IgD-negative memory B cell (primary cell): ENCODE measurements at regions not wholly inside any gene's neighbourhood (a gene's known extent, or its start where the extent isn't known, plus 50 kb on each side); places are given as distances from the start of the nearest gene placed in this dataset.
"Not testable (repeated sequence)": the region's sequence is repeated elsewhere in the genome, so short reads cannot be mapped to it uniquely, and the experiment has no call there.

Experiments used
- H3K27ac Mint-ChIP-seq, 3 donors: one replicate each; pipeline ENCODE4 v1.8.0; 2020 to 2022; ENCODE audit warnings: mild to moderate bottlenecking in 3 of 3, mixed read lengths in 3 of 3, moderate library complexity in 1 of 3
- H3K27me3 Mint-ChIP-seq: one replicate; pipeline ENCODE4 v1.8.0; 2021; ENCODE audit warnings: mixed read lengths
- H3K36me3 Mint-ChIP-seq: one replicate; pipeline ENCODE4 v1.8.0; 2020; ENCODE audit warnings: mild to moderate bottlenecking, mixed read lengths
- H3K4me1 Mint-ChIP-seq, 3 donors: one replicate each; pipeline ENCODE4 v1.8.0; 2020 to 2022; ENCODE audit warnings: mixed read lengths in 3 of 3, mild to moderate bottlenecking in 1 of 3
- H3K4me3 Mint-ChIP-seq, 4 donors: one replicate each; pipeline ENCODE4 v1.8.0; 2020 to 2022; ENCODE audit warnings: mild to moderate bottlenecking in 4 of 4, mixed read lengths in 4 of 4, moderate library complexity in 3 of 4
- H3K9me3 Mint-ChIP-seq, 3 donors: one replicate each; pipeline ENCODE4 v1.8.0; 2020 to 2021; ENCODE audit warnings: mixed read lengths in 3 of 3, mild to moderate bottlenecking in 1 of 3

- Mint-ChIP-seq H3K4me3 (no peak overlapping the region), H3K27me3 (no peaks in the 10 kb centered on the region), H3K4me1 (peaks cover 14 to 18% (median 15%) of the 10 kb centered on the region in 3 donors), H3K27ac (no peak overlapping the region), H3K9me3 (peaks cover 0 to under 1% (median 0%) of the 10 kb centered on the region in 3 donors), H3K36me3 (no peaks in the 10 kb centered on the region)
These were observed 110.8 kb downstream of the TDRD15 start for GRCh38 chr2:21234464-21235120.

GRCh38 chr2:21239749-21240148, 116.0 kb downstream of the TDRD15 start:
- not testable (repeated sequence) for H3K4me3 Mint-ChIP-seq, H3K27me3 Mint-ChIP-seq, H3K9me3 Mint-ChIP-seq, H3K27ac Mint-ChIP-seq, H3K4me1 Mint-ChIP-seq, H3K36me3 Mint-ChIP-seq

- peaks cover 2 to 6% (median 3%) of the 10 kb centered on the region in 3 donors for H3K9me3 Mint-ChIP-seq
- no peak overlapping the region for H3K27ac Mint-ChIP-seq
- peaks cover 1% of the 10 kb centered on the region for H3K27me3 Mint-ChIP-seq
- H3K4me1 Mint-ChIP-seq: peaks cover 0 to 2% (median 0%) of the 10 kb centered on the region in 3 donors
- no peak overlapping the region for H3K4me3 Mint-ChIP-seq
- H3K36me3 Mint-ChIP-seq: no peaks in the 10 kb centered on the region
These were observed 120.4 kb downstream of the TDRD15 start for GRCh38 chr2:21244161-21244560.

- H3K27me3 Mint-ChIP-seq: no peaks in the 10 kb centered on the region
- peaks cover 0 to 2% (median 0%) of the 10 kb centered on the region in 3 donors for H3K4me1 Mint-ChIP-seq
- no peaks in the 10 kb centered on the region for H3K36me3 Mint-ChIP-seq
- no peak overlapping the region for H3K4me3 Mint-ChIP-seq
- H3K9me3 Mint-ChIP-seq: peaks cover 0 to 6% (median 0%) of the 10 kb centered on the region in 3 donors
- no peak overlapping the region for H3K27ac Mint-ChIP-seq
These were observed 121.8 kb downstream of the TDRD15 start for GRCh38 chr2:21245565-21245964.

- no peaks in the 10 kb centered on the region for H3K36me3 Mint-ChIP-seq
- no peak overlapping the region for H3K4me3 Mint-ChIP-seq
- no peaks in the 10 kb centered on the region for H3K27me3 Mint-ChIP-seq
- peaks cover 0 to 2% (median 0%) of the 10 kb centered on the region in 3 donors for H3K9me3 Mint-ChIP-seq
- H3K27ac Mint-ChIP-seq: no peak overlapping the region
- no peaks in the 10 kb centered on the region for H3K4me1 Mint-ChIP-seq
These were observed 125.6 kb downstream of the TDRD15 start for GRCh38 chr2:21249367-21249766.

GRCh38 chr2:21250673-21251072, 126.9 kb downstream of the TDRD15 start:
- Mint-ChIP-seq H3K27me3 (no peaks in the 10 kb centered on the region), H3K27ac (no peak overlapping the region), H3K9me3 (peaks cover 0 to 2% (median 0%) of the 10 kb centered on the region in 3 donors), H3K4me3 (no peak overlapping the region), H3K36me3 (no peaks in the 10 kb centered on the region), H3K4me1 (no peaks in the 10 kb centered on the region)

GRCh38 chr2:21251216-21251980, 127.6 kb downstream of the TDRD15 start:
- no peaks in the 10 kb centered on the region for H3K27me3 Mint-ChIP-seq
- H3K27ac Mint-ChIP-seq: no peak overlapping the region
- H3K4me3 Mint-ChIP-seq: no peak overlapping the region
- no peaks in the 10 kb centered on the region for H3K9me3 Mint-ChIP-seq
- H3K36me3 Mint-ChIP-seq: no peaks in the 10 kb centered on the region
- H3K4me1 Mint-ChIP-seq: no peaks in the 10 kb centered on the region

GRCh38 chr2:21253311-21254027, 129.7 kb downstream of the TDRD15 start:
- Mint-ChIP-seq H3K4me1 (no peaks in the 10 kb centered on the region), H3K27ac (no peak overlapping the region), H3K36me3 (no peaks in the 10 kb centered on the region), H3K27me3 (no peaks in the 10 kb centered on the region), H3K9me3 (no peaks in the 10 kb centered on the region), H3K4me3 (no peak overlapping the region)

- Mint-ChIP-seq H3K4me1 (no peaks in the 10 kb centered on the region), H3K36me3 (no peaks in the 10 kb centered on the region), H3K27ac (no peak overlapping the region), H3K9me3 (no peaks in the 10 kb centered on the region), H3K27me3 (no peaks in the 10 kb centered on the region), H3K4me3 (no peak overlapping the region)
These were observed 130.6 kb downstream of the TDRD15 start for GRCh38 chr2:21254170-21254965.

- no peaks in the 10 kb centered on the region for H3K4me1 Mint-ChIP-seq
These were observed 132.2 kb downstream of the TDRD15 start for GRCh38 chr2:21256006-21256405.

GRCh38 chr2:21257621-21258020, 133.9 kb downstream of the TDRD15 start:
- H3K27ac Mint-ChIP-seq: no peak overlapping the region
- no peaks in the 10 kb centered on the region for H3K27me3 Mint-ChIP-seq
- H3K9me3 Mint-ChIP-seq: no peaks in the 10 kb centered on the region
- H3K4me1 Mint-ChIP-seq: no peaks in the 10 kb centered on the region
- no peak overlapping the region for H3K4me3 Mint-ChIP-seq
- no peaks in the 10 kb centered on the region for H3K36me3 Mint-ChIP-seq

More at GRCh38 chr2:21256006-21256405, 132.2 kb downstream of the TDRD15 start:
- H3K36me3 Mint-ChIP-seq: no peaks in the 10 kb centered on the region
- no peaks in the 10 kb centered on the region for H3K9me3 Mint-ChIP-seq
- no peak overlapping the region for H3K4me3 Mint-ChIP-seq
- H3K27ac Mint-ChIP-seq: no peak overlapping the region
- no peaks in the 10 kb centered on the region for H3K27me3 Mint-ChIP-seq

GRCh38 chr2:21258082-21258481, 134.3 kb downstream of the TDRD15 start:
- H3K27ac Mint-ChIP-seq: no peak overlapping the region
- H3K27me3 Mint-ChIP-seq: no peaks in the 10 kb centered on the region
- no peaks in the 10 kb centered on the region for H3K9me3 Mint-ChIP-seq
- H3K4me1 Mint-ChIP-seq: no peaks in the 10 kb centered on the region
- no peaks in the 10 kb centered on the region for H3K36me3 Mint-ChIP-seq
- H3K4me3 Mint-ChIP-seq: no peak overlapping the region

- H3K36me3 Mint-ChIP-seq: no peaks in the 10 kb centered on the region
- H3K27me3 Mint-ChIP-seq: no peaks in the 10 kb centered on the region
- H3K4me1 Mint-ChIP-seq: no peaks in the 10 kb centered on the region
- H3K4me3 Mint-ChIP-seq: no peak overlapping the region
- H3K27ac Mint-ChIP-seq: no peak overlapping the region
- no peaks in the 10 kb centered on the region for H3K9me3 Mint-ChIP-seq
These were observed 136.5 kb downstream of the TDRD15 start for GRCh38 chr2:21260311-21260710.

- no peaks in the 10 kb centered on the region for H3K27me3 Mint-ChIP-seq
- no peaks in the 10 kb centered on the region for H3K9me3 Mint-ChIP-seq
- H3K4me1 Mint-ChIP-seq: no peaks in the 10 kb centered on the region
- H3K4me3 Mint-ChIP-seq: no peak overlapping the region
- no peaks in the 10 kb centered on the region for H3K36me3 Mint-ChIP-seq
- no peak overlapping the region for H3K27ac Mint-ChIP-seq
These were observed 137.8 kb downstream of the TDRD15 start for GRCh38 chr2:21261591-21261990.

- Mint-ChIP-seq H3K4me1 (no peaks in the 10 kb centered on the region), H3K27me3 (no peaks in the 10 kb centered on the region), H3K27ac (no peak overlapping the region), H3K36me3 (no peaks in the 10 kb centered on the region), H3K9me3 (no peaks in the 10 kb centered on the region), H3K4me3 (no peak overlapping the region)
These were observed 138.7 kb downstream of the TDRD15 start for GRCh38 chr2:21262426-21262940.
